ENCODE measurements at regions not wholly inside any gene's neighbourhood (a gene's known extent, or its start where the extent isn't known, plus 50 kb on each side); places are given as distances from the start of the nearest gene placed in this dataset.

GRCh38 chr2:58354230-58354629 is 113.1 kb upstream of the FANCL start:
- no peaks in the 10 kb centered on the region for H3K9me3 ChIP-seq (ENCODE audit: low read depth)
- H3K27me3 ChIP-seq, result no peaks in the 10 kb centered on the region
- H3K27ac ChIP-seq, result no peak overlapping the region
- H3K4me3 ChIP-seq, result no peak overlapping the region
- H3K36me3 ChIP-seq, result no peaks in the 10 kb centered on the region
- H3K4me1 ChIP-seq (ENCODE audit: low read depth), result no peaks in the 10 kb centered on the region
- TF ChIP-seq CTCF (IDR thresholded peaks at IDR 0.05; ENCODE audit: low read depth, low read length), result no peak
- DNase-seq (ENCODE audit: low read depth in 1 of 2, low spot score in 1 of 2), result no peak

GRCh38 chr2:58350484-58350883 is 109.4 kb upstream of the FANCL start:
- no peak overlapping the region for H3K4me3 ChIP-seq
- no peaks in the 10 kb centered on the region for H3K4me1 ChIP-seq (ENCODE audit: low read depth)
- H3K27ac ChIP-seq, result no peak overlapping the region
- H3K27me3 ChIP-seq, result no peaks in the 10 kb centered on the region
- no peaks in the 10 kb centered on the region for H3K36me3 ChIP-seq
- no peak for DNase-seq (ENCODE audit: low read depth in 1 of 2, low spot score in 1 of 2)
- H3K9me3 ChIP-seq (ENCODE audit: low read depth), result no peaks in the 10 kb centered on the region
- TF ChIP-seq CTCF (IDR thresholded peaks at IDR 0.05; ENCODE audit: low read depth, low read length), result no peak

- Histone ChIP-seq H3K27me3 (no peaks in the 10 kb centered on the region), H3K4me3 (no peak overlapping the region), H3K9me3 (ENCODE audit: low read depth) (no peaks in the 10 kb centered on the region), H3K27ac (no peak overlapping the region), H3K4me1 (ENCODE audit: low read depth) (no peaks in the 10 kb centered on the region), H3K36me3 (no peaks in the 10 kb centered on the region)
- DNase-seq (ENCODE audit: low read depth in 1 of 2, low spot score in 1 of 2), result no peak
- no peak for TF ChIP-seq CTCF (IDR thresholded peaks at IDR 0.05; ENCODE audit: low read depth, low read length)
Measured at GRCh38 chr2:58347810-58348209, 106.7 kb upstream of the FANCL start.

GRCh38 chr2:58341047-58341446 is 99.9 kb upstream of the FANCL start:
- Histone ChIP-seq H3K27me3 (no peaks in the 10 kb centered on the region), H3K9me3 (ENCODE audit: low read depth) (no peaks in the 10 kb centered on the region), H3K27ac (no peak overlapping the region), H3K4me3 (no peak overlapping the region), H3K36me3 (no peaks in the 10 kb centered on the region), H3K4me1 (ENCODE audit: low read depth) (no peaks in the 10 kb centered on the region)
- no peak for DNase-seq (ENCODE audit: low read depth in 1 of 2, low spot score in 1 of 2)
- TF ChIP-seq CTCF (IDR thresholded peaks at IDR 0.05; ENCODE audit: low read depth, low read length), result no peak

- no peak for TF ChIP-seq CTCF (IDR thresholded peaks at IDR 0.05; ENCODE audit: low read depth, low read length)
Measured at GRCh38 chr2:58339548-58340243, 98.6 kb upstream of the FANCL start.

More at GRCh38 chr2:58339548-58340243, 98.6 kb upstream of the FANCL start:
- no peaks in the 10 kb centered on the region for H3K4me1 ChIP-seq (ENCODE audit: low read depth)
- no peak overlapping the region for H3K4me3 ChIP-seq
- no peaks in the 10 kb centered on the region for H3K9me3 ChIP-seq (ENCODE audit: low read depth)
- no peaks in the 10 kb centered on the region for H3K27me3 ChIP-seq
- H3K36me3 ChIP-seq, result no peaks in the 10 kb centered on the region
- no peak for DNase-seq (ENCODE audit: low read depth in 1 of 2, low spot score in 1 of 2)
- H3K27ac ChIP-seq, result no peak overlapping the region
